Skin epidermis (tissue), 12 donors: ENCODE measurements at regions not wholly inside any gene's neighbourhood (a gene's known extent, or its start where the extent isn't known, plus 50 kb on each side); places are given as distances from the start of the nearest gene placed in this dataset.
"Not testable (repeated sequence)": the region's sequence is repeated elsewhere in the genome, so short reads cannot be mapped to it uniquely, and the experiment has no call there.

Source experiments
- H3K27ac ChIP-seq, 21 experiments: fragments of 200-600 bp; sonication (generic) in 11 of 21; one replicate each; pipeline ENCODE4 v1.5.0; 2020; ENCODE audit warnings: mild to moderate bottlenecking in 3 of 21, inconsistent platforms in 2 of 21, moderate library complexity in 2 of 21
- H3K4me3 ChIP-seq, 7 experiments: fragments of 200-600 bp; sonication (generic) in 2 of 7; one replicate each; pipeline ENCODE4 v1.5.0; 2020; ENCODE audit warnings: inconsistent platforms in 2 of 7, mild to moderate bottlenecking in 2 of 7, moderate library complexity in 1 of 7

GRCh38 chr6:135644394-135644793 is 146.9 kb upstream of the AHI1 start:
- Histone ChIP-seq H3K27ac (no peak overlapping the region), H3K4me3 (no peak overlapping the region)

DNA sequence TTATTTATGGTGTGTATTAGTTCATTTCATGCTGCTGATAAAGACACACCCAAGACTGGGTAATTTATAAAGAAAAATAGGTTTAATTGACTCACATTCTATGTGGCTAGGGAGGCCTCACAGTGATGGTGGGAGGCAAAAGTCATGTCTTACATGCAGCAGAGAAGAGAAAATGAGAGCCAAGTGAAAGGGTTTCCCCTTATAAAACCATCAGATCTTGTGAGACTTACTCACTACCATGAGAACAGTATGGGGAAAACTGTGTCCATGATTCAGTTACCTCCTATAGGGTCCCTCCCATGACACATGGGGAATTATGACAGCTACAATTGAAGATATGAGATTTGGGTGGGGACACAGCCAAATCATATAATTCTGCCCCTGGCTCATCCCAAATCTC is 150.0 kb upstream of the AHI1 start:
- Histone ChIP-seq H3K27ac (no peak overlapping the region), H3K4me3 (no peak overlapping the region)

GRCh38 chr6:135651964-135652755 is 154.6 kb upstream of the AHI1 start:
- Histone ChIP-seq H3K27ac (peak overlapping the region in 1 of 21 experiments; percentile 17), H3K4me3 (no peak overlapping the region)

DNA sequence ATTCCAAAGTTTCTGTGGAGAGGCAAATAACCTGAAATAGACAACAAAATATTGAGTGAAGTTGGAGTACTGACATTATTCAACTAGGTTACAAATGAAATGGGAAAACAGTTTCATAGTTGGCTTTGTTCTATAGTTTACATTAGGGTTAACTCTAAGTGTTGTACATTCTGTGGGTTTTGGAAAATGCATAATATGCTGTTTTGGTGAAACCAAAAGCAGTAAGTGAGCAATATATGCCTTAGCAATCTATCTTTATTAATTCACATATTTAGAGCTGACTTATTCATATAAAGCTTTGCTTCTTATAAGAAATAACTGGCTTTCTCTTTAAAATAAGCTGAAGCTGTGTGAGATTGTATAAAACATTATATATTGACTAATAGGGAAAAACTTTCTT is 157.5 kb upstream of the AHI1 start:
- no peak overlapping the region for H3K4me3 ChIP-seq
- no peak overlapping the region for H3K27ac ChIP-seq

DNA sequence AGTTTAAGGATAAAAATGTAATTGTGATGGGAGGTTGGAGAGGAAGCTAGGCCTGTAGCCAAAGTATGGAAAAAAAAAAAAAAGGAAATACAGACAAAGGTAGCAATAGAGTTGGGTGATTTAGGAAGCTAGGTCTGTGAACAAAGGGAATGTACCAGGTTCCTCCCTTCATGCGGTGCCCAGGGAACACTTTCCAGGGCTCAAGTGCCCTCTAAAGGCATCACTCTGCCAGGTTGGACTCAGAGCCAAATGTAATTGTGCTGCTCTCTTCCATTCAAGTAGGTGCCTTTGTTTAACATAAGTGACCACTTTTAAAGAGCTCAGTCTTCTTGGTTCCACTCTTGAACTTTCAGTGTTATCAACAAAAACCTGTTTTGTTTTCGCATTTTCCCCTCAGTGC is 159.7 kb upstream of the AHI1 start:
- H3K4me3 ChIP-seq = no peak overlapping the region
- no peak overlapping the region for H3K27ac ChIP-seq

- Histone ChIP-seq H3K4me3 (no peak overlapping the region), H3K27ac (no peak overlapping the region)
Observed at GRCh38 chr6:135658481-135658880, 160.9 kb upstream of the AHI1 start.

- no peak overlapping the region for H3K4me3 ChIP-seq
- H3K27ac ChIP-seq = no peak overlapping the region
Observed at GRCh38 chr6:135658916-135659315, 161.4 kb upstream of the AHI1 start.

- Histone ChIP-seq H3K4me3 (no peak overlapping the region), H3K27ac (no peak overlapping the region)
Observed at GRCh38 chr6:135664527-135664926, 167.0 kb upstream of the AHI1 start.

DNA sequence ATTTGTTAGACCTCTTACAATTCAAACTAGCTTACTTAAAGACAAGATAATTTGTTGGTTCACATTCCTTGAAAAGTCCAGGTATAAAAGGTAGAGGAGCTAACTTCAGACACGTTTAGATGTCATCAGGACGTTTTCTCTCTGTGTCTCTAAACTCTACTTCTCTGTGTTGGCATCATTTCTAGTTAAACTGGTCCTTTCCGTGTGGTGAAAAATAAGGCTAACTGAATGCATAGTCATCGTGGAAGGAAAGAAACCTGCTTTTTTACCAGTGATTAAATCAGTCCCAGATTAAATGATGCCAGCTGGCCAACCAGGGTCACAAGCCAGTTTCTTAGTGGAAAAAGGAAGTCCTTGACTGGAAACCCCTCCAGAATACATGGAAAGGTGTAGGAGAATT is 168.4 kb upstream of the AHI1 start:
- Histone ChIP-seq H3K4me3 (no peak overlapping the region), H3K27ac (no peak overlapping the region)

DNA sequence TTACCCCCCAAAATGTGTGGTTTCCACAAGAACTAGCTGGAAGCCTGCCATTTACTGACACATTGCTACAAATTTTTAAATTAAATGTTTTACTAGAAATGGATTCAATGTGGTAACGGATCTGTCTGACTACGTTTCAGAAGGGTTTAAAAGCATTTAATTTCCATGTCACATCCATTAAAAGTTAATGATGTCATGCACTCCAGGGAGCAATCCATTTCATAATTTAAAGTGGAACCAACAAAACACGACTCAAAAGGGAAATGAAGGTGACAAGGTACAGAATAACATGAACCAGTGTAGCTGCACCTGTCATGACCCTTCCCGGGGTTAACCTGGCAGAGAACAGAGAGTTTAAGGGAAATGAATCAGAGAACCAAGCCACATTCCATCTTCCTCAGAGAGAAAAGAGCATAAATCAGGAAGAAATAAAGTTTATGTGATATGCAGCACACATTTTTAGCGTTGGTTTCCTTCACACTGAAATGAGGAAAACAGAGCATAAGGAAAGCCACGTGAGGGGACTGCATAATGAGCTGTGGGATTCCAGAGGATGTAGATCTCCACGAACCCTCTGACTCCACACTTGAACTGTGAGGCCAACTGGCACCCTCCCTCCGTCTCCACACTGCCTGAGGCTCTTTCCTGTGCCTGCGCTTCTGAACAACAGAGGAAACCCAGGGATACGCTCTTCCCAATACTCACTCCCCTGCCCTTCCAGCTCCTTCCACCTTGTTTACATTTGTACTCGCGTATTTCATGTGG is 170.3 kb upstream of the AHI1 start:
- peak overlapping the region in 1 of 21 experiments; percentile 8 for H3K27ac ChIP-seq
- H3K4me3 ChIP-seq = no peak overlapping the region

- Histone ChIP-seq H3K27ac (no peak overlapping the region), H3K4me3 (no peak overlapping the region)
Observed at GRCh38 chr6:135672256-135672655, 174.7 kb upstream of the AHI1 start.

DNA sequence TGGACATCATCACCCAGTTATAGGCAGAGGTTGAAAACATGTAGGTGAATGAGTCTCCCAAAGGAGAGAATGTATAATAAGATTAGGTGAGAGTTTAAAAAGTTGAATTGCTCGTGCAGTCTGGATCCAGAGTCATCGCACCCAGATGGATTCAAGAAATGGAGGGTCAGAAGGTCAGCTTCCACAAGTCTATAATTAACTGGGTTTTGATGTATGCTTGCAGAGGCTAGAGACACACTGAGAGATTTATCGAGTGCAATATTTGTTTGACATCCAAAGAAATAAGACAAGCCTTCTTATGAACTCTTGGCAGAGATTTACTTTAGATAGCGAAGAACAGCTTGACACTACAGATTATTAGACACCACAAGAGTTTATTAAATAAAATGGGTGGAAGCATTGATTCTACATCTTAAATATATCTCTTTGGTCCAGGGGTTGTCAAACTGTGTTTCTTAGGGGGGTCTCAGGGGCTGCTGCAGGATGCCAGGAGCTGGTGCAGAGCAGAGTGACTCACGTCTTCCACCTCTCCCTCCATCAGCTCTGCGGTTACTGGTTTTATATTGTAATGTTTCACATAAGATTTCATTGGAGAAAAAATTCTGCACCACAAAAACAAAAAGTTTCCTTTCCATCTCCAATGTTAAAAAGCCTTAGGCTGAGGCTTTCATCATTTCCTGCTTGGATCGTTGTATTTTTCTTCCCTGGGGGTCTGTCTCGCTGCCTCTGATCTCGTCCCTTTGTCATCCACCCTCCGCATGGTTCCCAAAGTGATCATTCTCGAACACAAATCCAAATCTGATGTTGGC is 176.2 kb upstream of the AHI1 start:
- Histone ChIP-seq H3K4me3 (no peak overlapping the region), H3K27ac (no peak overlapping the region)

- no peak overlapping the region for H3K4me3 ChIP-seq
- H3K27ac ChIP-seq = no peak overlapping the region
Observed at GRCh38 chr6:135675026-135675425, 176.5 kb upstream of the PDE7B start.

GRCh38 chr6:135675862-135676261 is 175.6 kb upstream of the PDE7B start:
- H3K27ac ChIP-seq = no peak overlapping the region

DNA sequence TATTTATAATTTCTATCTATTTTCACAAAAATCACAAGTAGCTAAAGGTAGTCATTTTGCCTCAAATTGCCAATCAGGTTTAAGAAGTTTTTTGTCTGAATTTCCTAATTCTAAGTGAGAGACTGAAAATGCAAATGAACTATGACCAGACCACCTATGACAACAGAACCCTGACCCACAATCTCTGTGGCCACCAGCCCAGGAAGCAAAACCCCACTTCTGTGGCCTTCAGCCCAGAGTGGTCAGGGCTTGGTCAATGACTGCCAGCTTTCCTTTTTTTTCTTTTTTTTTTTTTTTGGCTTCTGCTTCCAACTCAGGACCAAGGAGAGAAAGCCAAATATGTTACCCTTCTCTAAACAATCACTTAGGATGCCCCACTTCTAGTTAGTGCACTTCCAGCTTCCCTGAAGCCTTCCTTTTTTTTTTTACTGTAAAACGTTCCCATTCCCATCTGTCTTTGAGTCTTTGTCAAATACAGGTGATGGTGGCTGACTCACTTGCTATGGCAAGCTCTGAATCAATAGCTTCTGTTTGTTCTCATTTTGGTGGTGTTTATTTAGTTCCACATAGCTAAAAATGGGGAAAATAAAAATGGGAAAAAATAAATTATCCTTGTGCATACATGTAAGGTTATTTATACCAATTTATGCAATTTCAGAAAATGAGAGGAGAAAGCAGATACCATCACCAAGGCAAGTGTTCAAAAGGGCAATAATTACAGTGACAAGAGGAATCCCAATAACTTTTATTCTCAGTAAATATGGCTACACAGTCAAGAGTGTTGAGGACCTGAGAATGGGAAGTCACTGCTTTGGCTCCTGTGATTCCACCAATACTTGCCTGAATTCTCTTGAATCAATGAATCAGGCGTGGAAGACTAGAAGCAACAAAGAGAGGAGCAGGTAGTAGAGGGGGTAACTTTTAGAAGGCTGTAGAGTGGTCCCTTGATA is 170.3 kb upstream of the PDE7B start:
- Histone ChIP-seq H3K27ac (no peak overlapping the region), H3K4me3 (no peak overlapping the region)

More at GRCh38 chr6:135675862-135676261, 175.6 kb upstream of the PDE7B start:
- H3K4me3 ChIP-seq = no peak overlapping the region

GRCh38 chr6:135686784-135687301 is 164.7 kb upstream of the PDE7B start:
- H3K27ac ChIP-seq = peak overlapping the region in 6 of 21 experiments; percentile 27 to 63 (median 43)

GRCh38 chr6:135688476-135688875 is 163.0 kb upstream of the PDE7B start:
- H3K27ac ChIP-seq, H3K4me3 ChIP-seq: not testable (repeated sequence)

More at GRCh38 chr6:135686784-135687301, 164.7 kb upstream of the PDE7B start:
- no peak overlapping the region for H3K4me3 ChIP-seq

GRCh38 chr6:135692426-135692825 is 159.1 kb upstream of the PDE7B start:
- Histone ChIP-seq H3K27ac (no peak overlapping the region), H3K4me3 (no peak overlapping the region)

GRCh38 chr6:135693811-135694370 is 157.6 kb upstream of the PDE7B start:
- Histone ChIP-seq H3K4me3 (no peak overlapping the region), H3K27ac (no peak overlapping the region)
